PC-9 (cell line): ENCODE measurements at regions not wholly inside any gene's neighbourhood (a gene's known extent, or its start where the extent isn't known, plus 50 kb on each side); places are given as distances from the start of the nearest gene placed in this dataset.

Experiments used
- CTCF ChIP-seq: fragments of 200-600 bp; sonication (generic); conservative IDR thresholded peaks from 2 replicates; pipeline ENCODE4 v1.6.1; 2017; ENCODE audit warnings: mixed run types, antibody characterized with exemption, mild to moderate bottlenecking, moderate library complexity
- EZH2 ChIP-seq: fragments of 200-600 bp; sonication (generic); IDR thresholded peaks from 2 replicates; pipeline ENCODE4 v1.8.0; 2017; ENCODE audit warnings: antibody characterized with exemption, low read depth

GRCh38 chr17:36779550-36779949 is 157.7 kb upstream of the LHX1 start:
- no peak for TF ChIP-seq CTCF
- no peak for TF ChIP-seq EZH2
